ENCODE measurements at regions not wholly inside any gene's neighbourhood (a gene's known extent, or its start where the extent isn't known, plus 50 kb on each side); places are given as distances from the start of the nearest gene placed in this dataset.

DNA sequence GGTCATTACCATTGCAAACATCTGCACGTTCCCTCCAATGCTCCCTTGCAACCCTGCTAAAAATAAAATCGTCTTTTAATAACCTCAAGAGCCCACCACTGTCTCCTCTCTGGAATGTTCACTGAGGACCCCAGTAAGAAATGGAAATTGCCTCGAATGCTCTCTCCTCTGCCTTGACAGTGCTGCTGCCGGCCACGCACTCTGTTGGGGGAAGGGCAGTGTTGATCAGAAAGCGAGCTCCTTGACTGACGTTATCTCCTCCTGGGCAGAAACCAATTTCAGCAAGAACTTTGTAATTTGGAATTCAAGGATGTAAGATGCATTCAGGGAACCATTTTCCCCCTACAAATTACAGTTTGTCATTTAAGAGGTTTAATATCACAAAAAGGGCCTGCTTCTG lies 718.5 kb downstream of the UQCRFS1 start:
- no peak overlapping the region for H3K4me3 ChIP-seq (ENCODE audit: low read depth, low read length)
- H3K27me3 ChIP-seq (ENCODE audit: control insufficient read depth, insufficient read depth, low read length), result no peaks in the 10 kb centered on the region
- ChIA-PET CTCF (no interaction called here), POLR2A (no interaction called here)
- H3K36me3 ChIP-seq (ENCODE audit: control insufficient read depth, insufficient read depth, low read length), result no peaks in the 10 kb centered on the region
- DNase-seq (ENCODE audit: low read depth), result no peak
- TF ChIP-seq, protein P1, sequence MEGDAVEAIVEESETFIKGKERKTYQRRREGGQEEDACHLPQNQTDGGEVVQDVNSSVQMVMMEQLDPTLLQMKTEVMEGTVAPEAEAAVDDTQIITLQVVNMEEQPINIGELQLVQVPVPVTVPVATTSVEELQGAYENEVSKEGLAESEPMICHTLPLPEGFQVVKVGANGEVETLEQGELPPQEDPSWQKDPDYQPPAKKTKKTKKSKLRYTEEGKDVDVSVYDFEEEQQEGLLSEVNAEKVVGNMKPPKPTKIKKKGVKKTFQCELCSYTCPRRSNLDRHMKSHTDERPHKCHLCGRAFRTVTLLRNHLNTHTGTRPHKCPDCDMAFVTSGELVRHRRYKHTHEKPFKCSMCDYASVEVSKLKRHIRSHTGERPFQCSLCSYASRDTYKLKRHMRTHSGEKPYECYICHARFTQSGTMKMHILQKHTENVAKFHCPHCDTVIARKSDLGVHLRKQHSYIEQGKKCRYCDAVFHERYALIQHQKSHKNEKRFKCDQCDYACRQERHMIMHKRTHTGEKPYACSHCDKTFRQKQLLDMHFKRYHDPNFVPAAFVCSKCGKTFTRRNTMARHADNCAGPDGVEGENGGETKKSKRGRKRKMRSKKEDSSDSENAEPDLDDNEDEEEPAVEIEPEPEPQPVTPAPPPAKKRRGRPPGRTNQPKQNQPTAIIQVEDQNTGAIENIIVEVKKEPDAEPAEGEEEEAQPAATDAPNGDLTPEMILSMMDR (IDR thresholded peaks at IDR 0.05; ENCODE audit: insufficient read depth, low read depth, low read length), result no peak

DNA sequence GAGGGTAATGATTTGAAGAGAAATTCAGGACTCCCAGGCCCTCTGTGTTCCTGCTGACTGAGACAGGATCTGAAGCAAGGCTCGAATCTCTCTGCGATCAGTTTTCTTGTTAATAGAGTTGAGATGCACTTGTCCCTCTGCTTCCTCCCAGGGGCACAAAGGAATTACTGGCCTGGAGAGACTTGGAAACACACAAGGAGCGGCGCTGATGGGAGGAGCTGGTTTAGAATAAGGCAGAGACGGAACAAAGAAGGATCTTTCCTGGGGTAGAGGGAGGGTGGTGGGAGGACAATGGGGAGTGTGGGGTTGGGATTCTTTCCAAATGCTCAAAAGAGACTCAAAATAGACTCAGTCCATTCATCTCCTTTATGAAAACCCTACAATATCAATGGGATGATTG lies 719.1 kb downstream of the UQCRFS1 start:
- no peak for DNase-seq (ENCODE audit: low read depth)
- no peaks in the 10 kb centered on the region for H3K27me3 ChIP-seq (ENCODE audit: control insufficient read depth, insufficient read depth, low read length)
- CTCF ChIA-PET, result no interaction called here
- TF ChIP-seq, protein P1 (IDR thresholded peaks at IDR 0.05; ENCODE audit: insufficient read depth, low read depth, low read length), result no peak
- no peaks in the 10 kb centered on the region for H3K36me3 ChIP-seq (ENCODE audit: control insufficient read depth, insufficient read depth, low read length)
- POLR2A ChIA-PET, result no interaction called here
- no peak overlapping the region for H3K4me3 ChIP-seq (ENCODE audit: low read depth, low read length)

DNA sequence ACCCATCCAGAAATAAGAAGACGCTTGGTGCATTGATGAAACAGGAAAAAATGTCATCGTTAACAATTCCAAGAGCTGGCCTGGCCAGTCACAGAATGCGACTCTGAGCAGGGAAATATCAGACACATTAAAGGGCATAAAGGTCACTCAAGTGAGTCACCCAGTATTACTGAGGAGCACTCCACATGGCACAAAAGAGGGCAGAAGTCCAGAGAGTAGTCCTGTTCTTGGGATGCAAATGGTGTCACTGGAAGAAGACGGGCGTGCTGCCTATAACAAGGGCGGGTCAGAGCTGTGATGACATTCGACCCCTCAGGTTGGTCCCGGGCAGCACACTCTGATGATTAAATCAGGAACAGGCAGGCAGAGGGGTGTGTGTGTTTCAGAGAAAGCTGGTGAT lies 720.3 kb downstream of the UQCRFS1 start:
- Histone ChIP-seq H3K36me3 (ENCODE audit: control insufficient read depth, insufficient read depth, low read length) (no peaks in the 10 kb centered on the region), H3K4me3 (ENCODE audit: low read depth, low read length) (no peak overlapping the region), H3K27me3 (ENCODE audit: control insufficient read depth, insufficient read depth, low read length) (no peaks in the 10 kb centered on the region)
- TF ChIP-seq, protein P1 (IDR thresholded peaks at IDR 0.05; ENCODE audit: insufficient read depth, low read depth, low read length), result no peak
- DNase-seq (ENCODE audit: low read depth), result no peak
- CTCF ChIA-PET, result no interaction called here
- POLR2A ChIA-PET, result no interaction called here

DNA sequence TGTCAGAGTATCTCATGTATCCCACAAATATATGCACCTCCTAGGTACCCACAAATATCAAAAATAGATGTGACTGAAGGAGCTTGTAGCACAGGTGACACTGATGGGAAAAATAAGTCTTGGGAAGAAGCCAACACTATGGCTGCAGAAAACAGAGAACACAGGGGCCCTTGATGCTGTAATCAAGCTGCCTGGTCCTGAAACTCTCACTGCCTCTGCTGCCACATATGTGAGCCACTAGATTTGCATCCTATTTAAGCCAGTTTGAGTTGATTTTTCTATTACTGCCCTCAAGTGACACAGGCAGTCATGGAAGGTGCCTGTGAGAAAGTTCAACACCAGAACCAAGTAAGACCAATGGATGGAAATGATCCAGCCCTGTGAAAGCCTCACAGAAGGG lies 720.8 kb downstream of the UQCRFS1 start:
- ChIA-PET CTCF (interaction anchor here (1.0 kb wide), 1 partner anchor 141 kb away, joined by 3 read pairs; no protein-coding TSS in a partner anchor), POLR2A (no interaction called here)
- Histone ChIP-seq H3K27me3 (ENCODE audit: control insufficient read depth, insufficient read depth, low read length) (no peaks in the 10 kb centered on the region), H3K36me3 (ENCODE audit: control insufficient read depth, insufficient read depth, low read length) (no peaks in the 10 kb centered on the region), H3K4me3 (ENCODE audit: low read depth, low read length) (no peak overlapping the region)
- no peak for DNase-seq (ENCODE audit: low read depth)
- TF ChIP-seq, protein P1 (IDR thresholded peaks at IDR 0.05; ENCODE audit: insufficient read depth, low read depth, low read length), result no peak

DNA sequence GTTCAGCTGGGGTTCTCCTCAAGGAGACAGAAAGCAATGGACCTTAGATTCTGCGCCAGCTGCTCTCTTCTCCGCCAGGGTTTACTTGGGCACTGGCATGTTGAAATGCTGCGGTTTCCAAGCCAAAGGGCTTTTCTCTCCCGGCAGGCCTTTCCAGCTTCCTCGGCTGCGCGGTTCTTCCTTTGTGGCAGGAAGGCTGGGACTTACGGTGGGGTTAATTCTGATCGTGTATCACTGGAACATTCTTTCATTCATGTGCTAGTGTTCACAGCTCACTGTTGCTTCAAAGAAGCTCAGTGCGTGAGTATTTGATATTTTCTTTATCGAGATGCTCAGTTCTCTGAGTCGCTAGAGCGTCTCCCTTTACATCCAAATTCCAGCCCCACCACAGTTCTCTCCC lies 723.2 kb downstream of the UQCRFS1 start:
- no peak for DNase-seq (ENCODE audit: low read depth)
- TF ChIP-seq, protein P1 (IDR thresholded peaks at IDR 0.05; ENCODE audit: insufficient read depth, low read depth, low read length), result no peak
- Histone ChIP-seq H3K4me3 (ENCODE audit: low read depth, low read length) (no peak overlapping the region), H3K27me3 (ENCODE audit: control insufficient read depth, insufficient read depth, low read length) (no peaks in the 10 kb centered on the region), H3K36me3 (ENCODE audit: control insufficient read depth, insufficient read depth, low read length) (no peaks in the 10 kb centered on the region)
- ChIA-PET POLR2A (no interaction called here), CTCF (no interaction called here)

Measured in BJ (cell line).